ENCODE measurements at regions not wholly inside any gene's neighbourhood (a gene's known extent, or its start where the extent isn't known, plus 50 kb on each side); places are given as distances from the start of the nearest gene placed in this dataset.

DNA sequence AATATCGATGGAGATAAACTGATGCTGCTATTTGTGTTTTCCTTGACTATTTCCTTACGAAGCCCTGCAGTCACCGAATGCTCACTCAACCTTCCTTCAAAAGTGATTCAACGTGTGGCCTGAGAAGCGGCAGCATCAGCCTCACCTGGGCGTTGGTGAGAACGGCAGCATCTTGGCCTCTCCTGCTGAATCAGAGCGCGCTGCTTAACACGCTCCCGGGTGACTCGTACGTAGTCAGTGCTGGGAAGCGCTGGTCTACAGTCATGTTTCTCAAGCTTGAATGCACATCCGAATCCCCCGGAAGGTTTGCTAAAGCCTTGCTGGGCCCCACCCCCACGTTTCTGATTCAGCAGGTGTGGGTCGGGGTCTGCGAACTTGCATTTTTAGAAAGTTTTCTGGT, 214.1 kb upstream of the RREB1 start:
- TF ChIP-seq, protein P1, sequence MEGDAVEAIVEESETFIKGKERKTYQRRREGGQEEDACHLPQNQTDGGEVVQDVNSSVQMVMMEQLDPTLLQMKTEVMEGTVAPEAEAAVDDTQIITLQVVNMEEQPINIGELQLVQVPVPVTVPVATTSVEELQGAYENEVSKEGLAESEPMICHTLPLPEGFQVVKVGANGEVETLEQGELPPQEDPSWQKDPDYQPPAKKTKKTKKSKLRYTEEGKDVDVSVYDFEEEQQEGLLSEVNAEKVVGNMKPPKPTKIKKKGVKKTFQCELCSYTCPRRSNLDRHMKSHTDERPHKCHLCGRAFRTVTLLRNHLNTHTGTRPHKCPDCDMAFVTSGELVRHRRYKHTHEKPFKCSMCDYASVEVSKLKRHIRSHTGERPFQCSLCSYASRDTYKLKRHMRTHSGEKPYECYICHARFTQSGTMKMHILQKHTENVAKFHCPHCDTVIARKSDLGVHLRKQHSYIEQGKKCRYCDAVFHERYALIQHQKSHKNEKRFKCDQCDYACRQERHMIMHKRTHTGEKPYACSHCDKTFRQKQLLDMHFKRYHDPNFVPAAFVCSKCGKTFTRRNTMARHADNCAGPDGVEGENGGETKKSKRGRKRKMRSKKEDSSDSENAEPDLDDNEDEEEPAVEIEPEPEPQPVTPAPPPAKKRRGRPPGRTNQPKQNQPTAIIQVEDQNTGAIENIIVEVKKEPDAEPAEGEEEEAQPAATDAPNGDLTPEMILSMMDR (IDR thresholded peaks at IDR 0.05) = no peak

DNA sequence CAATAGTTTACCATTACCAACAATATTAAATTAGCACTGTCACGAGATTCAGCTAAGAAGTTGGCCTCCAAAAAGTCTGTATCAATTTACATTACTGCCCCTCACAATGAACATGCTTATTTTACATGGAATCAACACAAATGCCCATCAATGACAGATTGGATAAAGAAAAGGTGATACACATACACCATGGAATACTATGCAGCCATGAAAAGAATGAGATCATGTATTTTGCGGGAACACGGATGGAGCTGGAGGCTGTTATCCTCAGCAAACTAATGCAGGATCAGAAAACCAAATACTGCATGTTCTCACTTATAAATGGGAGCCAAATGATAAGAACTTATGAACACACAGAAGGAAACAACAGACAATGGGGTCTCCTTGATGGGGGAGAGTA, 211.8 kb upstream of the RREB1 start:
- TF ChIP-seq, protein P1 (IDR thresholded peaks at IDR 0.05) = no peak

DNA sequence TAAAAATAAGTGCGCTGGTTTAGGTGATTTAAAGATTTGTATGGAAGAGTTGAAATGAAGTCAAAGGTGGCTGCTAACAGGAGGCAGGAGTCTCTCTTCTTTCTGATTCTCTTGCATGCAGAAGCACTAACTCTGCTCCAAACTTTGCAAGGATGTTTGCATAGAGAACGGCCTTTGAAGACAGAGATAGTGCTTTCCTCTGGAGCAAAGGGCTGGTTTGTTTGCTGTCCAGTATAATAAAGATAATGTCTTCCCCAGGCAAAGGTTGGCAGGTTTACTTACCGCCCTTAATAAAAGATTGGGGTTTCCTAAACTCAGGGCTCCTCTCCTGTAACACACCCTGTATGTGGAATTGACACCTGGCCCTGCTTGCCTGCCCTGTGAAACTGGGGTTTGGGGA, 210.6 kb upstream of the RREB1 start:
- TF ChIP-seq, protein P1 (IDR thresholded peaks at IDR 0.05) = no peak

DNA sequence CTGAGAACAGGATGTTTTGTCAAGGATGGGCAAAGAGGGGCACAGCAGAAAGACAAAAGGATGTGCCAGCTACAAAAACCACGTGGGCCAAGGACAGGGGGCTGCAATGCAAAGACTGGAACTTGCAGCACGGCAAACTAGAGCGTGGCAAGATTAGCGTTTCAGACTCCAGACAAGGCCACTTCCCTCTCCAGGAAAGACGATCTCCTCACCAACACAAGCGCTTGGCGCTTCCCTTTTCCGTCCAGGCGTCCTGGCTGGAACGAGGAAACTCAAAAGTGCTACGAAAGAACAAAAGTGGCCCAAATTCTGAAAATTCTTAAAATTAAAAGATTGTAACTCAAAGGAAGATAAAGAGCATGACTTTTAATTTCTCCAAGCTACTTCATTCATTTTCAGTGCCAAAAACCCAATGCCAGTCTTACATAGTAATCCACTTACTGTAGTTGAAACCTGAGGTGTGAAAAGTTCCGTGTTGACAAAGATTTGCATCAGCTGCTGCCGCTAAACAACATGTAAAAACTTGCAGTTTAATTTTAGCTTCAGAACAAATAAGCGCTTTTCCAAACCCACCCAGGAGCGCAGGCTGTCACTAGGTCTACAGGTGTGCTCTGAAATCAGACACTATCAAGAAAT, 207.1 kb upstream of the RREB1 start:
- TF ChIP-seq, protein P1 (IDR thresholded peaks at IDR 0.05) = no peak

DNA sequence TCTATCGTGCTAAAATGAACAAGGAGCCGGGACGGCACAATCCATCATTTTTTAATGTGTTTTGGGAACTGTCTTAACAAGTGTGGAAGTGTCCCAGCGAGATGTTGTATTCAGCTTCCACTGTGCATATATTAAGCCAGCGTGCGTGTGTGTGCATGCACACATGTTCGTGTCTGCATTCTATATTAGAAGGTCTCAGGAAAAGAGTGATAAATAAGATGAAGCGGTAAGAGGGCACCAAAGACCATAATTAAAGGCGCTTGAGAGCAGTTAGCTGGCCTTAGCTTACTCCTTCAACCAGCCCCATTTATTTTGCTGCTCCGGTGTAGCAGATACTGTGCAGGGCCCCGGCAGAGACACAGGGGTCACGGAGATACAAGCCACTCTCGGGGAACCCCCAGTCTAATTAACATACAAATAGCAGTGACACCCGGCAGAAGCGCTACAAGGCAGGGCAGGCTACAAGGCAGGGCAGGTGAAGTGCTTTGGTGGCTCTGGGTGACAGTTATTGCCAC, 206.5 kb upstream of the RREB1 start:
- TF ChIP-seq, protein P1 (IDR thresholded peaks at IDR 0.05) = no peak

DNA sequence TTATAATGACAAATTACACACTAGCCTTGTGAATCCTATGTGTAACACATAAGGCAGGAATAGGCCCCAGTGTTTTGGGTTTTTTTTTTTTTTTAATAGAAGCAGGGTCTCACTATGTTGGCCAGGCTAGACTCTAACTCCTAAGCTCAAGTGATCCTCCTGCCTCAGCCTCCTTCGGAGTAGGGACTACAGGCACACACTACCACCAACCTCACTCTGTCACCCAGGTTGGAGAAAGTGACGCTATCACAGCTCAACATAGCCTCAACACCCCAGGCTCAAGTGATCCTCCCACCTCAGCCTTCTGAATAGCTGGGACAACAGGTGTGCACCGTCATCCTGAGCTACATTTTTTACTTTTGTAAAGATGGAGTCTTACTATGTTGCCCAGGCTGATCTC, 205.8 kb upstream of the RREB1 start:
- TF ChIP-seq, protein P1 (IDR thresholded peaks at IDR 0.05) = no peak

DNA sequence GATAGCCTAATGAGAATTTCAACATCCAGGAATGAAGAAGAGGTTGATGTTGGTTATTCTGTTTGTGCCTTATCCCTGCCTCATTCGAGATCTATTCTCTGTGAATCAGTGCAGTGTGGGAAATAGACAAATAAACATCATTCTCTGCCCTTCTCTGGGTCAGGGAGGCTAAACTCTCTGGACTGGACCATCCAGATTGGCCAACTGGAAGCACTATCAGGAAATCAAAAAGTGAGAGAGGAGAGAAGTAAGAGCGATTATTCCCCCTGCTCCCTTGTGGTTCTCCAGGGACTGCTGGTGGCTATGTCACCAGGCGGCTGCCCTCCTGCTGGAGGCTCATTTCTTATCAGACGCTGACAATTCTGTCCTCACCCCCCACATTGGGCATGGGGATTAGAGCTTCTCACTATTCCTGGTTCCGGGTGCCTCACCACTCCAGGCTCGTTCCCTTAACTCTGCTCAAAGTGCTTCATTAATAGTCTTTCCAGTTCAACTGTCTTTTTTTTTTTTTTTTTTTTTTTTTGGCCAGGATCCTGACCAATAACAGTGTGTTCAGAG, 201.7 kb upstream of the RREB1 start:
- TF ChIP-seq, protein P1 (IDR thresholded peaks at IDR 0.05) = no peak
